ENCODE measurements at regions not wholly inside any gene's neighbourhood (a gene's known extent, or its start where the extent isn't known, plus 50 kb on each side); places are given as distances from the start of the nearest gene placed in this dataset.

DNA sequence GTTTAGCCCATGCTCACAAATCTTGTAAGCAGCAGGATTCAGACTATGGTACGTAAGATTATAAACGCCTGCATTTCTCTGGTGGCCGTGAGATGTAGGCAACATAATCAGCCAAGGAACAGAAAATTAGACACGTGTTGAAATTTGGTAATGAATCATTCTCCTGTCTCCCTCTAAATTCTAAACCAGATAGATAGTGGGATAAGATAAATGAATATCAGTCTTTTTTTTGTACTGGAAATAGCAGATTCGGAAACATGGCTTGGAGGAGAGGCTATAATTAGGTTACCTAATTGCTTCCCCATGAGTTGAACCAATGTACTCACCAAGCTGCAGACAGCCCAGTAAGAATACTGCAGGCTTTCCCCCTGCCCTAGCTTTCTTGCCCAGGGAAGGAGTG is 172.3 kb downstream of the TGFB2 start:
- in situ Hi-C loops (cut with MboI), result no loop called here
- CTCF ChIA-PET (ENCODE audit: low intra/inter-chr PET ratio), result no interaction called here
- no peak for FAIRE-seq

More for the DNA sequence above, 172.3 kb downstream of the TGFB2 start:
- no peaks in the 10 kb centered on the region for H3K79me2 ChIP-seq (ENCODE audit: control insufficient read depth, insufficient read depth, low read length)
- H3K9ac ChIP-seq (ENCODE audit: insufficient read depth in 1 of 2, low read depth in 2 of 2, low read length in 2 of 2), result no peak overlapping the region
- DNase-seq (ENCODE audit: extremely low read depth in 1 of 4, low spot score in 3 of 4) (no peak), ATAC-seq (no peak)
- no peak overlapping the region for H3K27ac ChIP-seq (ENCODE audit: extremely low read depth, low read depth, low read length)
- H3K9me1 ChIP-seq (ENCODE audit: control insufficient read depth, insufficient read depth, low read length), result no peaks in the 10 kb centered on the region
- no peaks in the 10 kb centered on the region for H3K36me3 ChIP-seq (ENCODE audit: control insufficient read depth, insufficient read depth, low read length)
- no peak overlapping the region for H3K4me3 ChIP-seq
- no peaks in the 10 kb centered on the region for H3K4me1 ChIP-seq (replicated peaks in 1 of 2; ENCODE audit: control insufficient read depth in 2 of 2, insufficient read depth in 2 of 2, low read length in 2 of 2)
- H3K27me3 ChIP-seq (ENCODE audit: control insufficient read depth in 2 of 2, insufficient read depth in 2 of 2, low read length in 2 of 2), result no peaks in the 10 kb centered on the region
- H4K20me1 ChIP-seq (replicated peaks; ENCODE audit: control insufficient read depth, insufficient read depth, low read length), result no peaks in the 10 kb centered on the region
- no peak overlapping the region for H2AFZ ChIP-seq (ENCODE audit: low read depth, low read length)
- intact Hi-C loops (cut with micrococcal nuclease), result no loop called here
- POLR2A ChIA-PET, result interaction anchor here (0.6 kb wide), 1 partner anchor 1245 kb away, joined by 3 read pairs; no protein-coding TSS in a partner anchor
- H3K4me2 ChIP-seq (ENCODE audit: insufficient read depth, low read length), result no peak overlapping the region
- TF ChIP-seq FOXK1 (CRISPR knock-in tag; IDR thresholded peaks at IDR 0.05; ENCODE audit: borderline replicate concordance) (no peak), ARID2 (IDR thresholded peaks at IDR 0.05) (no peak), BCOR (IDR thresholded peaks at IDR 0.05) (no peak), ZNF134 (CRISPR knock-in tag; conservative IDR thresholded peaks at IDR 0.05) (no peak), CSDE1 (IDR thresholded peaks at IDR 0.05) (no peak), ZNF140 (CRISPR knock-in tag; IDR thresholded peaks at IDR 0.05) (no peak), FOXJ2 (tag; IDR thresholded peaks at IDR 0.05) (no peak), ZNF785 (CRISPR knock-in tag; IDR thresholded peaks at IDR 0.05) (no peak)
- TF ChIP-seq, protein P1, sequence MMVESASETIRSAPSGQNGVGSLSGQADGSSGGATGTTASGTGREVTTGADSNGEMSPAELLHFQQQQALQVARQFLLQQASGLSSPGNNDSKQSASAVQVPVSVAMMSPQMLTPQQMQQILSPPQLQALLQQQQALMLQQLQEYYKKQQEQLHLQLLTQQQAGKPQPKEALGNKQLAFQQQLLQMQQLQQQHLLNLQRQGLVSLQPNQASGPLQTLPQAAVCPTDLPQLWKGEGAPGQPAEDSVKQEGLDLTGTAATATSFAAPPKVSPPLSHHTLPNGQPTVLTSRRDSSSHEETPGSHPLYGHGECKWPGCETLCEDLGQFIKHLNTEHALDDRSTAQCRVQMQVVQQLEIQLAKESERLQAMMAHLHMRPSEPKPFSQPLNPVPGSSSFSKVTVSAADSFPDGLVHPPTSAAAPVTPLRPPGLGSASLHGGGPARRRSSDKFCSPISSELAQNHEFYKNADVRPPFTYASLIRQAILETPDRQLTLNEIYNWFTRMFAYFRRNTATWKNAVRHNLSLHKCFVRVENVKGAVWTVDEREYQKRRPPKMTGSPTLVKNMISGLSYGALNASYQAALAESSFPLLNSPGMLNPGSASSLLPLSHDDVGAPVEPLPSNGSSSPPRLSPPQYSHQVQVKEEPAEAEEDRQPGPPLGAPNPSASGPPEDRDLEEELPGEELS (CRISPR knock-in tag; IDR thresholded peaks at IDR 0.05; ENCODE audit: borderline replicate concordance), result no peak
- 0% methylated on average over 5 of the region's 5 CpGs for WGBS (ENCODE audit: insufficient coverage, low coverage, missing lambda C conversion rate)
- H3K9me3 ChIP-seq (replicated peaks; ENCODE audit: control insufficient read depth, insufficient read depth, low read depth, low read length), result no peaks in the 10 kb centered on the region
- BruUV-seq (replicated peaks), result no TSS peak
